Hippocampal formation (tissue), 2 donors: ENCODE measurements at regions not wholly inside any gene's neighbourhood (a gene's known extent, or its start where the extent isn't known, plus 50 kb on each side); places are given as distances from the start of the nearest gene placed in this dataset.

Source experiments
- DNase-seq, 2 donors: peaks; one replicate each; lab custom pipeline; 2025; lab: John Stamatoyannopoulos, UW

- DNase-seq = no peak
These were observed 709.4 kb downstream of the ARAP2 start for GRCh38 chr4:35534962-35535361.

GRCh38 chr4:35538807-35539206 lies 705.5 kb downstream of the ARAP2 start:
- no peak for DNase-seq

- no peak for DNase-seq
These were observed 704.8 kb downstream of the ARAP2 start for GRCh38 chr4:35539404-35540055.

GRCh38 chr4:35541146-35541887 lies 703.0 kb downstream of the ARAP2 start:
- DNase-seq = no peak

GRCh38 chr4:35541888-35542213 lies 702.5 kb downstream of the ARAP2 start:
- no peak for DNase-seq

- DNase-seq = no peak
These were observed 695.4 kb downstream of the ARAP2 start for GRCh38 chr4:35548921-35549320.

GRCh38 chr4:35556387-35556786 lies 687.9 kb downstream of the ARAP2 start:
- no peak for DNase-seq

GRCh38 chr4:35559559-35560365 lies 684.6 kb downstream of the ARAP2 start:
- no peak for DNase-seq

- DNase-seq = no peak
These were observed 681.5 kb downstream of the ARAP2 start for GRCh38 chr4:35562861-35563260.

GRCh38 chr4:35565640-35566039 lies 678.7 kb downstream of the ARAP2 start:
- no peak for DNase-seq

GRCh38 chr4:35591035-35591434 lies 653.3 kb downstream of the ARAP2 start:
- DNase-seq = no peak

- no peak for DNase-seq
These were observed 640.1 kb downstream of the ARAP2 start for GRCh38 chr4:35604252-35604651.

GRCh38 chr4:35604724-35605123 lies 639.6 kb downstream of the ARAP2 start:
- DNase-seq = no peak

- DNase-seq = no peak
These were observed 636.1 kb downstream of the ARAP2 start for GRCh38 chr4:35608205-35608604.

- DNase-seq = no peak
These were observed 630.2 kb downstream of the ARAP2 start for GRCh38 chr4:35614120-35614519.

GRCh38 chr4:35639929-35640328 lies 604.4 kb downstream of the ARAP2 start:
- DNase-seq = no peak

GRCh38 chr4:35643661-35644060 lies 600.7 kb downstream of the ARAP2 start:
- DNase-seq = no peak

- DNase-seq = no peak
These were observed 599.7 kb downstream of the ARAP2 start for GRCh38 chr4:35644591-35644990.

GRCh38 chr4:35649011-35649410 lies 595.3 kb downstream of the ARAP2 start:
- no peak for DNase-seq

- no peak for DNase-seq
These were observed 594.5 kb downstream of the ARAP2 start for GRCh38 chr4:35649778-35650177.

GRCh38 chr4:35652197-35652596 lies 592.1 kb downstream of the ARAP2 start:
- no peak for DNase-seq

- DNase-seq = no peak
These were observed 590.9 kb downstream of the ARAP2 start for GRCh38 chr4:35653451-35653850.

GRCh38 chr4:35673137-35673536 lies 571.2 kb downstream of the ARAP2 start:
- no peak for DNase-seq
